Kidney epithelial cell (primary cell): ENCODE measurements at regions not wholly inside any gene's neighbourhood (a gene's known extent, or its start where the extent isn't known, plus 50 kb on each side); places are given as distances from the start of the nearest gene placed in this dataset.
A peak's percentile ranks its signal among the peaks of the same experiment; 100 is the strongest.

Source experiments
- DNase-seq: peaks from one replicate; pipeline ENCODE4 v3.0.0-alpha.2; 2010; ENCODE audit warnings: low read depth
- H3K27me3 ChIP-seq: 2 replicates; pipeline ENCODE4 v1.6.0; 2011; ENCODE audit warnings: low read length; ENCODE audit not compliant: control insufficient read depth, insufficient read depth
- H3K36me3 ChIP-seq: 2 replicates; pipeline ENCODE4 v1.5.1; 2011; ENCODE audit warnings: low read length; ENCODE audit not compliant: control insufficient read depth, insufficient read depth
- H3K4me3 ChIP-seq: 2 replicates; pipeline ENCODE4 v1.5.1; 2011; ENCODE audit warnings: low read depth, mild to moderate bottlenecking, control low read depth, low read length
- TF ChIP-seq, protein P1 (sequence below): IDR thresholded peaks from 2 replicates; pipeline ENCODE4 v1.5.1; 2011; ENCODE audit warnings: mild to moderate bottlenecking, moderate library complexity, low read length, control low read depth, inconsistent platforms; ENCODE audit not compliant: insufficient read depth, poor library complexity, severe bottlenecking

DNA sequence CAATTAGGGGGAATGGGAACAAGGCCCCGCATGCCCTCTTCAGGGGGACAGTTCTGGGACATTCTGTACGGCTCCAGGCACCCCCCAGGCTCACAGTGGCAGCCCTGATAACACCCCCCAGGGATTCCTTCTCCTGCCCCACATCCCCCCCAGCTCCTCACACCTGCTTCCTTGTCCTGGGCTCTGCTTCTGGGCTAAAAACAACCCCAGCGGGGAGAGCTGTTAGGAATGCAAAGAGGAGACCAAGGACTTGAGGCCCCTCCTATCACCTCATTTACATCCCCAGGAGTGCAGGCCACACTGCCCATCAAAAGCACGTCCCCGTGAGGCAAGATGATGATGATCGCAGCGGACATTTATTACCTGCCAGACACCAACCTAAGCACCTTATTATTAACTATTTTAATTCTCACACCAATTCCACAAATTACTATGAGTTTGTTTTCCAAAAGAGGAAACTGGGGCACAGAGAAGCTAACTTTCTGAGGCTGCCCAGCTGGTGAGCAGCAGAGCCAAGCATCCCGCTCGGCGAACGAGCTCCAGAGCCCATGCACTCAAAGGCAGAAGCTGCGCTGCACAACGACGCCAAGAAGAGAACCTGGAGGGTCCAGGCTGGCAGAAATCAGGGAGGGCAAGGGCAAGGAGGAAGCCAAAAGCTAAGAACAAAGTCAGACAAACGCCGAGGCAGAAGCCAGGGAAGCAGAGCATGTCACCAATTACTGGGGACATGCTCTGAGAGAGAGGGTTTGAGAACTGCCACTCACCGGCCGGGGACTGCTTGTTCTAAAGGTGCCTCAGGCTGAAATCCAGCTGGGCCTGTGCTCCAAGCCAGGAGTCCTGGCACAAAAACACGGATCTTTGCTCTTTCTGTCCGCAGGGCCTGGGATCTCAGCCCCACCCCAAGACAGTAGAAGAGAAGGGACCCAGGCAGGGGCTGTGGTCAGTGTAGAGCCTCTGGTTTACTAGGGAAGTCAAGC lies 76.2 kb upstream of the NSMCE3 start:
- no peaks in the 10 kb centered on the region for H3K27me3 ChIP-seq
- DNase-seq = no peak
- no peak overlapping the region for H3K4me3 ChIP-seq
- TF ChIP-seq, protein P1, sequence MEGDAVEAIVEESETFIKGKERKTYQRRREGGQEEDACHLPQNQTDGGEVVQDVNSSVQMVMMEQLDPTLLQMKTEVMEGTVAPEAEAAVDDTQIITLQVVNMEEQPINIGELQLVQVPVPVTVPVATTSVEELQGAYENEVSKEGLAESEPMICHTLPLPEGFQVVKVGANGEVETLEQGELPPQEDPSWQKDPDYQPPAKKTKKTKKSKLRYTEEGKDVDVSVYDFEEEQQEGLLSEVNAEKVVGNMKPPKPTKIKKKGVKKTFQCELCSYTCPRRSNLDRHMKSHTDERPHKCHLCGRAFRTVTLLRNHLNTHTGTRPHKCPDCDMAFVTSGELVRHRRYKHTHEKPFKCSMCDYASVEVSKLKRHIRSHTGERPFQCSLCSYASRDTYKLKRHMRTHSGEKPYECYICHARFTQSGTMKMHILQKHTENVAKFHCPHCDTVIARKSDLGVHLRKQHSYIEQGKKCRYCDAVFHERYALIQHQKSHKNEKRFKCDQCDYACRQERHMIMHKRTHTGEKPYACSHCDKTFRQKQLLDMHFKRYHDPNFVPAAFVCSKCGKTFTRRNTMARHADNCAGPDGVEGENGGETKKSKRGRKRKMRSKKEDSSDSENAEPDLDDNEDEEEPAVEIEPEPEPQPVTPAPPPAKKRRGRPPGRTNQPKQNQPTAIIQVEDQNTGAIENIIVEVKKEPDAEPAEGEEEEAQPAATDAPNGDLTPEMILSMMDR = no peak
- no peaks in the 10 kb centered on the region for H3K36me3 ChIP-seq

DNA sequence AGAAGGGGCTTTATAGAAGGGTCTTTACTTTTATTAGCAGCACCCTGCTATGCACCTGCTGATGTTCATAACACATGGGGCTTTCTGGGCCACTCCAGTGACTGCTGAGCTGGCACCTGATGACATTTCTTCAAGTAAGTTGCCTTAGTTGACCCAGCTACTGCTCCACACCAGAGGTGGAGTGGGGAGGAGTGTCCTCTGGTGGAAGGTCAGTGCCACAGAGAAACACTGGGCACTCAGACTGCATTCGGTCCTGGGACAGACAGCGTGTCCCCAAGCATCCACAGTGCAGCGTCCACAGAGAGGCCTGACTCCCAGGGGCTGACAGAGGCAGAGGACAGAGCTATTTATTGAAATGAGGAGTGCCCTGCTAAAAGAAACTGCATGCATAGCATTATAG lies 74.9 kb upstream of the NSMCE3 start:
- Histone ChIP-seq H3K27me3 (no peaks in the 10 kb centered on the region), H3K4me3 (no peak overlapping the region), H3K36me3 (no peaks in the 10 kb centered on the region)
- DNase-seq = no peak
- TF ChIP-seq, protein P1 = peak; percentile 2

DNA sequence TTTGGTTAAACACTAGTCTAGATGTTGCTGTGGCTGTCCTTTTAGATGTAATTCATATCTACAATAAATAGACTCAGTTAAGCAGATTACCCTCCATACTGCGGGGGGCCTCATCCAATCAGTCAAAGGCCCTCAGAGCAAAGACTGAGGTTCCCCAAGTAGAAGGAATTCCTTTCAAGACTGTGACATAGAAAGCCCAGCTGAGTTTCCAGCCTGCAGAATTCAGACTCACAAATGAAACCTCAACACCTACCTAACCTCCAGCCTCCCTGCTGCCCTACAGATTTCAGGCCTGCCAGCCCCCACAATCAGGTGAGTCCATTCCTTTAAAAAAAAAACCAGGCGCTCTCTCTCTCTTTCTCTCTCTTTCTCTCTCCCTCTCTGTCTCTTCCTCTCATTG lies 73.6 kb upstream of the NSMCE3 start:
- no peak overlapping the region for H3K4me3 ChIP-seq
- H3K27me3 ChIP-seq = no peaks in the 10 kb centered on the region
- DNase-seq = no peak
- TF ChIP-seq, protein P1 = no peak
- H3K36me3 ChIP-seq = no peaks in the 10 kb centered on the region

DNA sequence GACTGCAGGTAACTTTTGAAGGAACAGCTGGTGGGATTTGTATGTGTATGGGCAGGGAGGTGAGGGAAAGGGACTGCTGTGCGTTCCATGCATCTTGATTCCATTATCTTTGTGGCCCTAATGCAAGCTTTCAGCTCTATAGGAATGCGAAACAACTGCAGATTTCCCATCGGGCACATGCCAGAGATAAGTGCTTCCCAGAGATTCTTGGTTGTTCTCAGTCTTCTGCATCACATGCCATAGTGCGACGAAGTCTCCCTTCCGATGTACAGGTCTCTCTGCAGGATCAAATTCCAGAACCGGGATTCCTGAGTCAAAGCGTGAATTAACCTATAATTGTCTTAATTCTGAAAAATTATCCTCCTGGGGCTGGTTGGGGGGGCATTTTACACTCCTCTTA lies 72.6 kb upstream of the NSMCE3 start:
- H3K36me3 ChIP-seq = no peaks in the 10 kb centered on the region
- no peaks in the 10 kb centered on the region for H3K27me3 ChIP-seq
- no peak for DNase-seq
- TF ChIP-seq, protein P1 = no peak
- H3K4me3 ChIP-seq = no peak overlapping the region

DNA sequence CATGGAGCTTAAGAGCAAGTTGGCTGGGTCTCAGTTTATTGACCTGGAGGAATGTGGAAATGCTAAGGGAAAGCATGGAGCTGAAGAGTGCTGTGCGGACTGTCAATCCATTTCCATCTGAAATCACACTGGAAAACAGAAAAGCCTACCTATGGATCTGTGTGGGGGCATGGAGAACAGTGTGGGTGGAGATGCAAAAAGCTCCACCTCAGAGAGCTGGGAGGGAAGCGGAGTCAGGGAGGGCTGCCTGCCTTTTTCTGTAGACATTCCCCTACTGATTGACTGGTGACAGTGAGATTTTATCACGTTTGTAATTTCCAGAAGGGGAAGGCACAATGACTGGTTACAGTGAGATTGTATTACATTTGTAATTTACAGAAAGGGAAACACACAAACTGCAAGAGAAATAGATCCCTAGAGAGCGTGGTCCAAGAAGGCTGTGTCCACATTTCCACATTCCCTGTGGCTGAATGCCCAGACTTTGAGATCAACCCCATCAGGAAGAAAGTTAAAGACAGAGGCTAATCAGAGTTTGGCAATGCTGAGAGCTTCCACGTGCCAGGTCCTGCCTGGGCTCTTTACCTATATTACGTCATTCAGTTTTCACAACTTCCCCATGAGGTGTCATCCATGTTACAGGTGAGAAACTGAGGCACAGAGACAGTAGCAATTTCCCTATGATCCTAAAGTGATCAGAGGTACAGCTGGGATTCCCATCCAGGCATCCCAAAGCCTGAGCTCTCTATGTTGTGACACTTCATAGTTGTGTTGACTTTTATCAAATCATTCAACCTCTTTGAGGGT lies 67.7 kb upstream of the NSMCE3 start:
- TF ChIP-seq, protein P1 = no peak
- no peak for DNase-seq
- Histone ChIP-seq H3K27me3 (no peaks in the 10 kb centered on the region), H3K4me3 (no peak overlapping the region), H3K36me3 (no peaks in the 10 kb centered on the region)
